GM23338 (cell line): ENCODE measurements at regions not wholly inside any gene's neighbourhood (a gene's known extent, or its start where the extent isn't known, plus 50 kb on each side); places are given as distances from the start of the nearest gene placed in this dataset.

ENCODE experiments used
- CREB1 ChIP-seq: fragments of 250-450 bp; sonication (Bioruptor Pico); IDR thresholded peaks from 2 replicates; pipeline ENCODE4 v1.5.0; 2020; ENCODE audit warnings: low read depth, mild to moderate bottlenecking, moderate library complexity
- CTCF ChIP-seq, 2 experiments: fragments of 200-600 bp in 1 of 2; sonication (generic) in 1 of 2; conservative IDR thresholded peaks; 2 replicates each; pipeline versions ENCODE4 v1.5.1 to v1.6.1; 2016 to 2017; ENCODE audit warnings: antibody characterized with exemption in 2 of 2, low read depth in 2 of 2, mild to moderate bottlenecking in 2 of 2, moderate library complexity in 1 of 2
- EZH2phosphoT487 ChIP-seq: fragments of 200-600 bp; sonication (generic); IDR thresholded peaks from one replicate; pipeline ENCODE4 v1.8.1; 2018; ENCODE audit warnings: antibody characterized with exemption; ENCODE audit not compliant: unreplicated experiment
- POLR2AphosphoS5 ChIP-seq: IDR thresholded peaks from 2 replicates; pipeline ENCODE4 v1.6.1; 2016; ENCODE audit warnings: antibody characterized with exemption, low read depth
- REST ChIP-seq: IDR thresholded peaks from one replicate; pipeline ENCODE4 v1.6.1; 2018; ENCODE audit warnings: antibody characterized with exemption; ENCODE audit not compliant: unreplicated experiment
- ZNF462 ChIP-seq: fragments of 250-450 bp; sonication (Bioruptor Pico); IDR thresholded peaks from 2 replicates; pipeline ENCODE4 v1.5.0; 2020; ENCODE audit warnings: mild to moderate bottlenecking, moderate library complexity
- TF ChIP-seq, protein P1 (sequence below): IDR thresholded peaks from 2 replicates; pipeline ENCODE4 v1.6.1; 2016; ENCODE audit warnings: antibody characterized with exemption

- TF ChIP-seq ZNF462 (CRISPR knock-in tag) (no peak), EZH2phosphoT487 (no peak), POLR2AphosphoS5 (no peak), CREB1 (CRISPR knock-in tag) (no peak), CTCF (conservative IDR thresholded peaks at IDR 0.05; ENCODE audit: low read depth in 2 of 2) (no peak), REST (no peak)
- TF ChIP-seq, protein P1, sequence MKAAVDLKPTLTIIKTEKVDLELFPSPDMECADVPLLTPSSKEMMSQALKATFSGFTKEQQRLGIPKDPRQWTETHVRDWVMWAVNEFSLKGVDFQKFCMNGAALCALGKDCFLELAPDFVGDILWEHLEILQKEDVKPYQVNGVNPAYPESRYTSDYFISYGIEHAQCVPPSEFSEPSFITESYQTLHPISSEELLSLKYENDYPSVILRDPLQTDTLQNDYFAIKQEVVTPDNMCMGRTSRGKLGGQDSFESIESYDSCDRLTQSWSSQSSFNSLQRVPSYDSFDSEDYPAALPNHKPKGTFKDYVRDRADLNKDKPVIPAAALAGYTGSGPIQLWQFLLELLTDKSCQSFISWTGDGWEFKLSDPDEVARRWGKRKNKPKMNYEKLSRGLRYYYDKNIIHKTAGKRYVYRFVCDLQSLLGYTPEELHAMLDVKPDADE: no peak
Observed at GRCh38 chr2:61590214-61590613, 52.1 kb upstream of the XPO1 start (continued).
